ENCODE measurements at regions not wholly inside any gene's neighbourhood (a gene's known extent, or its start where the extent isn't known, plus 50 kb on each side); places are given as distances from the start of the nearest gene placed in this dataset.
A peak's percentile ranks its signal among the peaks of the same experiment; 100 is the strongest.
"Not testable (repeated sequence)": the region's sequence is repeated elsewhere in the genome, so short reads cannot be mapped to it uniquely, and the experiment has no call there.

GRCh38 chr7:115292381-115292780, 370.5 kb downstream of the MDFIC start:
- DNase-seq = peak; percentile 35
- WGBS, 2 experiments (ENCODE audit: low coverage in 1 of 2, low lambda C conversion rate in 2 of 2, missing lambda C conversion rate in 2 of 2) = 92 to 100% methylated on average over 3 of the region's 3 CpGs
- TF ChIP-seq EZH2phosphoT487 (IDR thresholded peaks at IDR 0.05; ENCODE audit: insufficient read depth, low read depth) = no peak
- H3K36me3 ChIP-seq (ENCODE audit: low read depth) = no peaks in the 10 kb centered on the region
- no peak overlapping the region for H3K4me3 ChIP-seq
- no peaks in the 10 kb centered on the region for H4K20me1 ChIP-seq (ENCODE audit: insufficient read depth)
- H2AFZ ChIP-seq = no peak overlapping the region
- no peaks in the 10 kb centered on the region for H3K9me3 ChIP-seq (ENCODE audit: low read depth)
- no peaks in the 10 kb centered on the region for H3K9me2 ChIP-seq (ENCODE audit: insufficient read depth)
- H3K27me3 ChIP-seq (replicated peaks; ENCODE audit: insufficient read depth) = no peaks in the 10 kb centered on the region
- H3K79me2 ChIP-seq (ENCODE audit: insufficient read depth) = no peaks in the 10 kb centered on the region
- H3K27ac ChIP-seq = no peak overlapping the region
- in situ Hi-C loops (cut with MboI) = no loop called here
- peaks cover 19% of the 10 kb centered on the region for H3K4me1 ChIP-seq (ENCODE audit: insufficient read depth)
- H3F3A ChIP-seq (ENCODE audit: insufficient read depth) = peaks cover 11% of the 10 kb centered on the region
- H3K9ac ChIP-seq = no peak overlapping the region
- H3K4me2 ChIP-seq (ENCODE audit: unreplicated experiment) = no peak overlapping the region

- H3K36me3 ChIP-seq (ENCODE audit: low read depth) = no peaks in the 10 kb centered on the region
- no peaks in the 10 kb centered on the region for H3K9me3 ChIP-seq (ENCODE audit: low read depth)
- 0 out of 2 replicates have a peak, but pooled peaks cover 8% of the 10 kb centered on the region for H3F3A ChIP-seq (ENCODE audit: insufficient read depth)
- no peak overlapping the region for H3K9ac ChIP-seq
- in situ Hi-C loops (cut with MboI) = no loop called here
- TF ChIP-seq EZH2phosphoT487 (IDR thresholded peaks at IDR 0.05; ENCODE audit: insufficient read depth, low read depth) (no peak), EZH2 (IDR thresholded peaks at IDR 0.05; ENCODE audit: insufficient read depth, poor library complexity, severe bottlenecking) (no peak)
- WGBS, 2 experiments (ENCODE audit: low coverage in 1 of 2, low lambda C conversion rate in 2 of 2, missing lambda C conversion rate in 2 of 2) = 44 to 45% methylated on average over 2 of the region's 2 CpGs
- H2AFZ ChIP-seq = no peak overlapping the region
- peaks cover 16% of the 10 kb centered on the region for H3K4me1 ChIP-seq (ENCODE audit: insufficient read depth)
- DNase-seq = peak; percentile 72
- H3K79me2 ChIP-seq (ENCODE audit: insufficient read depth) = no peaks in the 10 kb centered on the region
- H3K27ac ChIP-seq = no peak overlapping the region
- no peak overlapping the region for H3K4me3 ChIP-seq
- no peaks in the 10 kb centered on the region for H3K27me3 ChIP-seq (replicated peaks; ENCODE audit: insufficient read depth)
- no peak overlapping the region for H3K4me2 ChIP-seq (ENCODE audit: unreplicated experiment)
- H3K9me2 ChIP-seq (ENCODE audit: insufficient read depth) = no peaks in the 10 kb centered on the region
- no peaks in the 10 kb centered on the region for H4K20me1 ChIP-seq (ENCODE audit: insufficient read depth)
Measured at GRCh38 chr7:115289971-115290370, 368.1 kb downstream of the MDFIC start.

GRCh38 chr7:115276791-115277190, 354.9 kb downstream of the MDFIC start:
- in situ Hi-C loops (cut with MboI) = no loop called here
- 71 to 77% methylated on average over 1 of the region's 1 CpG for WGBS, 2 experiments (ENCODE audit: low coverage in 1 of 2, low lambda C conversion rate in 2 of 2, missing lambda C conversion rate in 2 of 2)

GRCh38 chr7:115273855-115274254, 352.0 kb downstream of the MDFIC start:
- H3K4me2 ChIP-seq (ENCODE audit: unreplicated experiment); H3F3A ChIP-seq (ENCODE audit: insufficient read depth); H2AFZ ChIP-seq; in situ Hi-C loops (cut with MboI); H3K79me2 ChIP-seq (ENCODE audit: insufficient read depth); H3K9ac ChIP-seq; DNase-seq; H3K9me2 ChIP-seq (ENCODE audit: insufficient read depth); H3K4me1 ChIP-seq (ENCODE audit: insufficient read depth); H3K4me3 ChIP-seq; H3K36me3 ChIP-seq (ENCODE audit: low read depth); H3K27me3 ChIP-seq (replicated peaks; ENCODE audit: insufficient read depth); H4K20me1 ChIP-seq (ENCODE audit: insufficient read depth); H3K27ac ChIP-seq; H3K9me3 ChIP-seq (ENCODE audit: low read depth): not testable (repeated sequence)
- WGBS, 2 experiments (ENCODE audit: low coverage in 1 of 2, low lambda C conversion rate in 2 of 2, missing lambda C conversion rate in 2 of 2) = 86% methylated on average over 8 of the region's 8 CpGs

More at GRCh38 chr7:115276791-115277190, 354.9 kb downstream of the MDFIC start:
- Histone ChIP-seq H3K27ac (no peak overlapping the region), H3K4me2 (ENCODE audit: unreplicated experiment) (no peak overlapping the region), H3K4me1 (ENCODE audit: insufficient read depth) (peaks cover under 1% of the 10 kb centered on the region), H3F3A (ENCODE audit: insufficient read depth) (no peaks in the 10 kb centered on the region), H3K27me3 (replicated peaks; ENCODE audit: insufficient read depth) (no peaks in the 10 kb centered on the region), H3K36me3 (ENCODE audit: low read depth) (no peaks in the 10 kb centered on the region), H3K9me2 (ENCODE audit: insufficient read depth) (no peaks in the 10 kb centered on the region), H3K9me3 (ENCODE audit: low read depth) (no peaks in the 10 kb centered on the region), H3K9ac (no peak overlapping the region), H4K20me1 (ENCODE audit: insufficient read depth) (no peaks in the 10 kb centered on the region), H3K79me2 (ENCODE audit: insufficient read depth) (no peaks in the 10 kb centered on the region), H2AFZ (no peak overlapping the region), H3K4me3 (no peak overlapping the region)
- DNase-seq = no peak
- TF ChIP-seq EZH2phosphoT487 (IDR thresholded peaks at IDR 0.05; ENCODE audit: insufficient read depth, low read depth) = no peak
- TF ChIP-seq EZH2 (IDR thresholded peaks at IDR 0.05; ENCODE audit: insufficient read depth, poor library complexity, severe bottlenecking) = no peak

- no peak for DNase-seq
- peaks cover 4% of the 10 kb centered on the region for H3K4me1 ChIP-seq (ENCODE audit: insufficient read depth)
- H3K79me2 ChIP-seq (ENCODE audit: insufficient read depth) = no peaks in the 10 kb centered on the region
- no peak overlapping the region for H3K27ac ChIP-seq
- no peak overlapping the region for H3K4me2 ChIP-seq (ENCODE audit: unreplicated experiment)
- in situ Hi-C loops (cut with MboI) = no loop called here
- no peaks in the 10 kb centered on the region for H4K20me1 ChIP-seq (ENCODE audit: insufficient read depth)
- no peaks in the 10 kb centered on the region for H3K9me3 ChIP-seq (ENCODE audit: low read depth)
- WGBS, 2 experiments (ENCODE audit: low coverage in 1 of 2, low lambda C conversion rate in 2 of 2, missing lambda C conversion rate in 2 of 2) = 92 to 94% methylated on average over 1 of the region's 1 CpG
- H3K9ac ChIP-seq = no peak overlapping the region
- no peak overlapping the region for H3K4me3 ChIP-seq
- TF ChIP-seq EZH2phosphoT487 (IDR thresholded peaks at IDR 0.05; ENCODE audit: insufficient read depth, low read depth) = no peak
- no peak for TF ChIP-seq EZH2 (IDR thresholded peaks at IDR 0.05; ENCODE audit: insufficient read depth, poor library complexity, severe bottlenecking)
- no peaks in the 10 kb centered on the region for H3K36me3 ChIP-seq (ENCODE audit: low read depth)
- no peaks in the 10 kb centered on the region for H3K9me2 ChIP-seq (ENCODE audit: insufficient read depth)
- no peaks in the 10 kb centered on the region for H3F3A ChIP-seq (ENCODE audit: insufficient read depth)
- H2AFZ ChIP-seq = no peak overlapping the region
- H3K27me3 ChIP-seq (replicated peaks; ENCODE audit: insufficient read depth) = no peaks in the 10 kb centered on the region
Measured at GRCh38 chr7:115273139-115273772, 351.4 kb downstream of the MDFIC start.

All from GM23248 (cell line).